NCI-H82 treated with DMSO at 0.1 percent for 48 hours (cell line): ENCODE measurements at regions not wholly inside any gene's neighbourhood (a gene's known extent, or its start where the extent isn't known, plus 50 kb on each side); places are given as distances from the start of the nearest gene placed in this dataset.
"Not testable (repeated sequence)": the region's sequence is repeated elsewhere in the genome, so short reads cannot be mapped to it uniquely, and the experiment has no call there.

ENCODE experiments used
- DNase-seq: peaks from one replicate; lab custom pipeline; 2025; ENCODE audit not compliant: unreplicated experiment; lab: John Stamatoyannopoulos, UW

DNA sequence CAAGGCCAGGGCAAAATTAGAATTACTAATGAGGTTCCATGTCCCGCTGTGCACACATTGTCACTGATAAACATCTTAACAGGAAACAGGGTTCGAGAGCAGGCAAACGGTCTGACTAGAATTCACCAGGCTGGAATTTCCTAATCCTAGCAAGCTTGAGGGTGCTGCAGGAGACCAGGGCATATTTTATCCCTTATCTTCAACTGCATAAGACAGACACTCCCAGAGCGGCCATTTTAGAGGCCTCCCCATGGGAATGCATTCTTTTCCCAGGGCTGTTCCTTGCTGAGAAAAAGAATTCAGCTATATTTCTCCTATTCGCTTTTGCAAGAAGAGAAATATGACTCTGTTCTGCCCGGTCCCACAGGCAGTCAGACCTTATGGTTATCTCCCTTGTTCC is 282.5 kb upstream of the TACR3 start:
- DNase-seq: not testable (repeated sequence)

DNA sequence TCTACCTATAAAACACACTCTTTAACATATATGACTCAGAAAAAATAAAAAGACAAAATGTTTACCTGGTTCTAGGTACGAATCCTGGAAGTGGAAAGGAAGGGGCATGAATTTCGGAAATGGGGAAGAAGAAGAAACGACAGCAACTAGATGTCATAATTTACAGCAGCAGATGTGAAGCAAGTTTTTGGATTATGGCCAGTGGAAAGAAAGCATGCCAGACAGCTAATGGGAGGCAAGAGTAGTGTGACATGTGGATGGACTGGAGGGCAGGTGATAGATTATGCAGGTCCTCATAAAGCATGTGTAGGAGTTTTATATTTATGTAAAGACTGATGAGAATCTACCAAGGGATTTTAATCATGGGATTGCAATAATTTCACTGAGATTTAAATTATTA is 279.0 kb upstream of the TACR3 start:
- DNase-seq: no peak

DNA sequence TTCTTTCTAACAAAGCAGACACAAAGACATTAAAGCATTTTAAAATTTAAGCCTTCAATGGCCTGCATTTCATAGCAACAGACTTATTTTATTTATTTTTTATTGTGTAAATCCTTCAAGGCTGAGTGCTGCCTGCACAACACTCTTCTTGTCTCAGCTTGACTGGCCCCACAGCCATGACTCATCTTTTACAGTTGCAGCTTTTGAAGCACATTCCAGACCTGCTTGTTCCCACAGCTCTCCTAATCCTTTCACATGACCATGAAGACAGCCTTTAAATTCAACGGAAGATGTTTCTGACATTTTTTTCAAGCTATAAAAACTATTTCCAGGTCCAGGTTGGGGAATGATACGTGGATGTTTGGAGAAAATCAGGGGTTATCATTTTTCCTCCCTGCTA is 276.9 kb upstream of the TACR3 start:
- peak; percentile 4 for DNase-seq

DNA sequence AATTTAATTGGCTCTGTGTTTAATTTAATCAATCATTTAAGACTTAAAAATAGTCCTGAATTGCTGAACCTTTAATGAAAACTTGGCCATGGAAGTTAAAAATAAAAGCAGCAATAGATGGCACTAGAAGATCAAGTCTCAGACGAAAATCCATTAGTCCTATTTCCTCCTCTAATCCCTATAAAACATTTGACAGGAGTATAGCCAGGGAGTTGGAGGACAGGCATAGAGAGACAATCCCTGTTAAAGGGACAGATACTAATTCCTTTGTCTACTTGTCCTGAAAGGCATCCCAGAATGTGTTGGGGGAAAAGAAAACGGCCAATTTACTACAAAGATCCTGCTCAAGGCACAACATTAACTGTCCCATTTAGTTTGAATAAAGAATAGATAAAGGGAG is 276.3 kb upstream of the TACR3 start:
- peak; percentile 59 for DNase-seq

DNA sequence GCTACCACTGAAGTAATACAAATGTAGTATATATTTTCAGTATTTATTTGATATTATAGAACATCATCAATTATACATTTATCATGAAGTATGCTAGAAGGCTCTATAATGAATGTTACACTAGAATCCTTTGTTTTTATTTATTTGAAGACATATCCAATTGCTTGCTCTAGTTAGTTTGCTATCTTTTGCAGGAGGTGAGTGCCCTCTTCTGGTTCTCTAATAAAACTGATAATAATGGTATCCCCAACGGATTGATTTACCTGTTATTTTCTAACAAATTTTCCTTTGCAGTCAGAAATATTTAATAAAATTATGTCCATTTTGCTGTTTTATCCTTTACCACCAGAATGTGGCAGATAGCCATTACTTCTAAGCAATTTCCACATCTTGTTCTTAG is 274.3 kb upstream of the TACR3 start:
- no peak for DNase-seq

DNA sequence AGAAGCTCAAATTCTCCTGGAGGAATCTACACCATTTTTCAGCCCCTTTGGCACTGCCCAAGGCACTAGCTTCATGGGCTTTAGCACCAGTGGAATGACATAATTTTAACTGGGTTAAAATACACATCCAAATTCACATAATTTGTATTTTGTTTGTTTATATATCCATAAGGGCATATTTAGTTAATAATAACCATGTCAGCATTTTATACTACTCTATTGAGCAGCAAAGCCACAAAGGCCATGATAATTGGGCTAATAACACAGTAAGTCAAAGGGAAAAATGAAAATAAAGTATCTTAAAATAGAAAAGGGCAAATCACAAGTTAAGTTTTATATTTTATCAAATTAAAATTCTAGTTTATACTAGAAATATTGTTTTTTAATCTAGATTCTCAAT is 262.7 kb upstream of the TACR3 start:
- DNase-seq: no peak

DNA sequence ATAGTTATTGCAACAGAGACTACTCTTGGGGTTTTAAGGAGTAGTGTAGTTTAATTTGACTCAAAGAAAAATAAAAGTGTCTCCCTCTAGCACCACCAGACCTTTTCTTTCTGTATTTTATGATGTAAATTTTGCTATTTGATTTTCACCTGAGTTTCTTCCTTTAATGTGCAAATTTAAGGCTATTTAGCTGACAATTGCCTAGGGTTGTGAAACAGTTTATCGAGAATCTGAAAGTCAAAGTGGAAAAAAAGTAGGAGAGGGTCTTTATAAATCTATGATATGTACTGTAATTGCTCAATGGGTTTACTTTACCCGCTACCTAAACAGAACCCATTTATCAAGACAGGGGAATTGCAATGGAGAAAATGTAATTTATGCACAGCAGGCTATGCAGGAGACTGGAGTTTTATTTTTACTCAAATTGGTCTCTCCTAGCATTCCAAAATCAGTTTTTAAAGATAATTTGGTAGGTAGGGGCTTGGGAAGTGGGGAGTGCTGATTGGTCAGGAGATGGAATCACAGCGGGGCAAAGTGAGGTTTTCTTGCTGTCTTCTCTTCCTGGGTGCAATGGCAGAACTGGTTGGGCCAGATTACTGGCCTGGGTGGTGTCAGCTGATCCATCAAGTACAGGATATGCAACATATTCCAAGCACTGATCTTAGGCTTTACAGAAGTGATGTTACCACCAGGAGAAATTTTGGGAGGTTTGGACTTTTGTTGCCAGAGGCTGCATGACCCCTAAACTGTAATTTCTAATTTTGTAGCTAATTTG is 228.6 kb upstream of the TACR3 start:
- no peak for DNase-seq

DNA sequence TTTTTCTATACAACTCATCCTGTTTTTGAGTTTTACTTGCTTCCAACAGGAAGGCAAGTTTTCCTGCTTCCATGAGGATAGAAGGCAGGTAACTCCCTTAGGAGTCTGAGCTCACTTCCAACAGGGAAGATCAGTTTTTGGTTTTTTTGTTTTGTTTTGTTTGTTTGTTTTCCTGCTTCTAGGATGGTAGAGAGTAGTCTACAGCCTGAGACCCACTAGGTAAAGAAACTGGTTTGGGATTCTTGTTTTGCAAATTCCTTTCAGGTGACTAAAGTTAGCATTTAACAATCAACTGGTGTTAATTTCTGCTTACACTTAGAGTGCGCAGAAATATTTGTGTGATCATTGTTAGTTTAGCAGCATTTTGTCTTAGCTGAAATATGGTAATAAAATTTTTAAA is 227.8 kb upstream of the TACR3 start:
- DNase-seq: no peak

DNA sequence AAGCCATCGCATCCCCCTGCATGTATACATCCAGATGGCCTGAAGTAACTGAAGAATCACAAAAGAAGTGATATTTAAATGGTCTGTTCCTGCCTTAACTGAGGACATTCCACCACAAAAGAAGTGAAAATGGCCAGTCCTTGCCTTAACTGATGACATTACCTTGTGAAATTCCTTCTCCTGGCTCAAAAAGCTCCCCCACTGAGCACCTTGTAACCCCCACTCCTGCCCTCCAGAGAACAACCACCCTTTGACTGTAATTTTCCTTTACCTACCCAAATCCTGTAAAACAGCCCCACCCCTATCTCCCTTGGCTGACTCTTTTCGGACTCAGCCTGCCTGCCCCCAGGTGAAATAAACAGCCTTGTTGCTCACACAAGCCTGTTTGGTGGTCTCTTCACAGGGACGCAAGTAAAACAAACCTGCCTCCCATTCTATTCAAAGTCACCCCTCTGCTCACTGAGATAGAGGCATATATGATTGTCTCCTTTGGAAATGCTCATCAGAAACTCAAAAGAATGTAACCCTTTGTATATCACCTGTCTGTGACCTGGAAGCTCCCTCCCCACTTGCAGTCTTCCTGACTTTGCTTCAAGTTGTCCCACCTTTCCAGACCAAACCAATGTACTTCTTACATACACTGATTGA is 227.0 kb upstream of the TACR3 start:
- DNase-seq: not testable (repeated sequence)

DNA sequence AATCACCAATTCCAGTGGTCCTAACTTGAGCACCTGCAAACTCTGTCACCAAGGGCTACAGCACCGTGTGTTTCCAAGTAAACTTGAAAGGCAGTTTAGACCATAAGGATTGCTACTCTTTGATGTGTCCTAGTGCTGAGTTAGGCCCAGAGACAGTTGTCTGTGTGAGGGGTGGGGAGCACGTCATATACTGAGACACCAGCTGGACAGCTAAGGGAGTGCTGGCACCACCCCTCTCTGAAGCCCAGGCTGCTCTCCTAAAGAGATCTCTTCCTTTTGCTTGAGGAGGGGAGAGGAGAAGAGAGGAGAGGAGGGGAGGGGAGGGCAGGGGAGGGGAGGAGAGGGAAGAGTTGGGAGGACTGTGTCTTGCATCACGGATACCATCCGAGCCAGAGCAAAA is 218.7 kb upstream of the TACR3 start:
- DNase-seq: no peak

DNA sequence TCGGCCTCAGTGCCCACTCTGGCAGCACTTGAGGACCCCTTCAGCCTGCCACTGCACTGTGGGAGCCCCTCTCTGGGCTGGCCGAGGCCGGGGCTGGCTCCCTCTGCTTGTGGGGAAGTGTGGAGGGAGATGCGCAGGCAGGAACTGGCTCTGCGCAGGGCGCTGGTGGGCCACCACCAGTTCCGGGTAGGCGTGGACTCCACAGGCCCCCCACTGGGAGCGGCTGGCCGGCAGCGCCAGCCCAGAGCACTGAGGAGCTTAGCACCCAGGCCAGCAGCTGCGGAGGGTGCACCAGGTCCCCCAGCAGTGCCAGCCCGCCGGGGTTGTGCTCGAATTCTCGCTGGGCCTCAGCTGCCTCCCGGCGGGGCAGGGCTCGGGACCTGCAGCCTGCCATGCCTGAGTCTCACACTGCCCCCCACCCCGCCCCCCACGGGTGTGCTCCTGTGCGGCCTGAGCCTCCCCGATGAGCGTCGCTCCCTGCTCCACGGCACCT is 216.9 kb upstream of the TACR3 start:
- DNase-seq: no peak

DNA sequence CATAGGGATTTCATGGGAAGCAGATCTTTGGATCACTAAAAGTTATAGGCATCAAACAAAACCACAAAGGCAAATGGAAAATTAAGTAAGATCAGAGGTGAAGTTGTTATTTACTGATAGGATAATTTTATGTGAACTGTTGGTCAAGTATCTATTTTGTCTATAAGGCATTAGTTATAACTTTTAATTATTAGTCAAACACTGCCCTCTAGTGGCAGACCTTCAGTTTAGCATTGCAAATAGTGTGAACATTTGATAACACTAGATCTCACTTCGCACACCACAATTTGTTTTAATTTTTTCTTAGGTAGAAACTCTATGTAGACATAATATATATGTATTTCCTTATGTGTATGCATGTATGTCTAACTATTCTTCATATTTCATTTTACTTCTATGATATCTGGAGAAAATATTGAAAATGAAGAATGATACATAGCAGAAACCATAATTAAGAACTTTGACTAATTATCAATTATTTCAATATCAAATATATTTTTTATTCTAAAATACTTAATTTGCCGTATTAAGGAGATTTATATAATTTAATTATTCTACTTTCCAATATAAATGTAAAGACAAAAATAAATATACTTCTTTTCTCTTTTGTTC is 214.5 kb upstream of the TACR3 start:
- DNase-seq: peak; percentile 23

DNA sequence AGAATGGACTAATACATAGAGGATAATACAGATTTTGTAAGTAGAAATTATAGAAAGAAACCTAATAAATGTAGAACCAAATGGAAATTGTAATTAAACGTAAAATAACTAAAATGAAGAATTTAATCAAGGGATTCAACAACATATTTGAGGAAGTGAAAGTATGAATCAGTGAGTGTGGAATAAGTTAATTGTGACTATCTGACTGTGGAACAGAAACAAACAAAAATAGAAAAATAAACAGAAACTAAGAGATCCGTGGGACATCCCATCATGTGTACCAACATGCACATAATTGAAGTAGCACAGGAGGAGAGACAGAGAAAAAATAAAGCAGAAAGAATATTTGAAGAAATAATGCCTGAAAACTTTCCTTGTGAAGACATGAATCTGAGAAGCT is 208.6 kb upstream of the TACR3 start:
- no peak for DNase-seq

DNA sequence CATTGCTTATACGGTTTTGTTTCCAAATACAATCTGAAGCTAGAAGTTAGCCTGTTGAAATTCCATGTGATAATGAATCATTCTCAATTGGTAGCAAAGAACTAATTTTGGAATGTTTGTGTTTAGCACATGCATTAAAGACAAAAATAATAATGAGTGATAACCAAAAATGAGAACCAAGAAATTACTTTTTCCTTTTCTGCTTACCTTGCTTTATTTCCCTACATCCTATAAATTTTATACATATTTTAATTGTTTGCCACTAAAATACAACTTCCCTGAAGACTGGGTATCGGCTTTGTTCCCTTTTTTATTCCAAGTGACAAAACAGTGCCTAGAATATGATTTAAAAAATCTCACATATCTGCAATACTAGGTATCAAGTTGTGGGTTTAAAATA is 203.8 kb upstream of the TACR3 start:
- no peak for DNase-seq

DNA sequence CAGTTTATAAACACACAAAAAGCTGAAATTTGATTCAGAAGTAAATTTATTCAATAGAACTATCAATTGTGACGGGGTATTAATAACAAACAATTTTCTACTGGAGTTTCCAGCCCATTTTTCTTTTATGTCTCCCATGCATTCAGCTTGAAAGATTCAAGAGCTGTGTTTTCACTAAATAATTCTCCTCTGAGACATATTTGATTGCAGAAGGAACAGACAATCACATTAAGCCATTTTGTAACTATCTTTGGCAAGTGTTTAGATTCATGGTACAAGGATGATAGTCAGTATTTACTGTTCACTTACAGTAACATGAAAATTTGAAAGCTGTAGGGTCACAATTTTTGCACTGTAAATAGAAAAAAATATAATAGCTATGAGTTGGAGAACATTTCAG is 198.4 kb upstream of the TACR3 start:
- DNase-seq: no peak

DNA sequence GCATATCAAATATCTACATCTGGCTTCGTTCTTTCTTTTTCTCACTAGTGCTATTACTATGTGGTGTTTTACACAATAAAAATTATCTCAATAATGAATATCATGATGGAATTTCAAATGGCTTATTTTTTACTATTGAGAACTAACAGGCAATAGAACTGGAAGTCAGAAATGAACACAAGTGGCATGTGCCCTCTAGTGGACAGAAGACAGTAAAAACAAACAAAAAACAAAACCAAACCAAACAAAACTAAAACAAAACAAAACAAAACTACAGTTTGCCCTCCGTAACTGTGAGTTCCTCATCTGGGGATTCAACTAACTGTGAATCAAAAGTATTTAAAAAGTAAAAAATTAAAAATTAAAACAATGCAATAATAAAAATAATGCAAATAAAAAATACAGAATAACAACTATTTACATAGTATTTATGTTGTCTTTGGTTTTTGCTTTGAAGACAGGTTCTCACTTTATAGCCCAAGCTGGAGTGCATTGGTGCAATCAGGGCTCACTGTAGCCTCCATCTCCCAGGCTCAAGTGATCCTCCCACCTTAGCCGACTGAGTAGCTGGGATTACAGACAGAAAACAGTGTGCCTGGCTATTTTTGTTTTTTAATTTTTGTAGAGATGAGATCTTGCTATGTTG is 195.6 kb upstream of the TACR3 start:
- DNase-seq: no peak

DNA sequence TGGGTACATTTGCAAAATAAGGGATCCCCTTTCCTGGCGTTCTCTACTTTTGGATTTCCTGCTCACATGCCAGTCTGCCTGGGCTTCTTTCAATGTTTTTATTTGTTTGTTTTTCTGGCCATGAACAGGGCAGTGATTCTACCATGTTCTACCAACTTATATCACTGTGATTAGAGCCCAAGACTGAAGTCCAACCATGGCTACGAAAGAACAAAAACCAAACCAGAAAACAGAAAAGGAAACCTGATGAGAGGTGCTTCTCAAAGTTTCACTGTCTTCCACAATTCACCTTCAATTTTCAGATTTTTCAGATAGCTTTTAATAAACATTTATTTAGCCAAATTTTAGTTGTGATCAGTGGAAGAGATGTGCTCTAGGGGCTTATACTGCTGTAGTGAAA is 187.6 kb upstream of the TACR3 start:
- no peak for DNase-seq

DNA sequence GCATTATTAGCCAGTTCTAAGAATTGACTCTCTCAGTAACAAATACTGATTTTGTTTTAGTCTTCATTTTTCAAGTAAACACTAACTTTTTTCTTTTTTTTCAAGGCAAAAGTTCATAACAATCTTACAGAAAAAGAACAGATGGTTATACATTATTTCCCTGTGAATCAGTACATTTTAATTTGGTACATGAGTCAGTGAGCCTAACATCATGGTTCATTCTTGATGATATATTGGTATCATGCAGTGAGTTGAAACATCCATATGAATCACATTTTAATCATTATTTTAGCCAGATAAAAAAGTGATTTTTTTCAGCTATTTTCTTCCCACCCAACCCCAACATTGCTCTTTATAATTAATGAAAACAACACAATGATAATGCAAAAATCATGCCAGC is 184.3 kb upstream of the TACR3 start:
- no peak for DNase-seq

DNA sequence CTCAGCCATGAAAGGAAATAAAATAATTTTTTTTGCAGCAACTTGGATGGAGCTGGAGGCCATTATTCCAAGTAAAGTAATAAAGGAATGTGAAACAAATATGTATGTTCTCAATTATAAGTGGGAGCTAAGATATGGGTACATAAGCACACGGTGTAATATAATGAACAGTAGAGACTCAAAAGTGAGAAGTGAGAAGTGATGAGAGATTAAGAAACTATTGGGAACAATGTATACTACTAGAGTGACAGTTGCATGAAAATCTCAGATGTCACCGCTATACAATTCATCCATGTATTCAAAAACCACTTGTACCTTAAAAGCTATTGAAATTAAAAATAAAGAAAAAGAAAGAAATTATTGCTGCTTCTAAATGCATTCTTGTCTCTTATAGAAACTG is 182.9 kb upstream of the TACR3 start:
- DNase-seq: no peak

DNA sequence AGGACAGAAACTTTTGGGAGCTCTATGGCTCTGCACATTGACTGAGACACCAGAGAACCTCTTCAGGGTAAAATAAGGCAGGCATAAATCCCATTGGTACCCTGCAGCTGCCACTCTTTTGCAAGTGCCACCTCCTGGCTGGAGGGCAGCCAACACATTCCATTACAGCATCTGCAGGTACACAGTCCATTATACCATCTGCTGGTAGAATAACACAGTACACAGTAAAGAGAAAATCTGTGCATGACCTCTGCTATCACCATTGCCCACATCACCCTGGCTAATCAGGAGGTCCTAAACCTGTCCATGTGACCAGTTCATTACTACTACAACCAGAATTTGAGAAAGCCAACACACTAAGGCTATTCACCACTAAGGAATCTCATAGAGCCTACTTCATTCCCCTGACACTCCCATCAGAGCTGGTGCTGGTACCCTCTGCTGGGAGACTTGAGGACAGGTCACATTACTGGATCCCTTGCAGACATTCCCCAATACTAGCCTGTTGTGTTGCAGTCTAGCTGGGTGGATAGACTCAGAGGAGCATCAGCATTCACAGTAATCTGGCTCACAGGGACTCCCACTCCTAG is 176.2 kb upstream of the TACR3 start:
- no peak for DNase-seq

DNA sequence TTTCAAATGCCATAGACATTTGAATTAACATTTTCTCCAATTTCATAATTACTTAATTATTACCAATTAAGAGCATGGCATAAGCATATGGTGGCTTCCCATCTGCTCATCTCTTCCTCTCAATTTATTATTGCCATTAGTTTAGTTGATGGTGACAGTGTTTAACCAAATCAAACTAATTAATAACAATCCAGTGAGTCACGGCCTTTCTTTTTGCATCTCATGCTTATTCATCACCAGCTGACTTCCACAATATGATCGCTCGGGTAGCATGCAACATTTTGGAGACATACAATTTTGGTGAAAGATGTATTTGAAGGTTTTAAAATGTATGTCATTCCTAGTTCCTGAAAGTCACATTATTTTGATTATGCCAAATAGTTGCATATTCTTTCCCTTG is 172.8 kb upstream of the TACR3 start:
- no peak for DNase-seq
